HG03159 (cell line): ENCODE measurements at regions not wholly inside any gene's neighbourhood (a gene's known extent, or its start where the extent isn't known, plus 50 kb on each side); places are given as distances from the start of the nearest gene placed in this dataset.

Experiments
- ATAC-seq: cut with Tn5 transposase; IDR thresholded peaks from one replicate; pipeline ENCODE4 v1.9.1; 2021; ENCODE audit warnings: mild to moderate bottlenecking, moderate library complexity; ENCODE audit not compliant: unreplicated experiment

DNA sequence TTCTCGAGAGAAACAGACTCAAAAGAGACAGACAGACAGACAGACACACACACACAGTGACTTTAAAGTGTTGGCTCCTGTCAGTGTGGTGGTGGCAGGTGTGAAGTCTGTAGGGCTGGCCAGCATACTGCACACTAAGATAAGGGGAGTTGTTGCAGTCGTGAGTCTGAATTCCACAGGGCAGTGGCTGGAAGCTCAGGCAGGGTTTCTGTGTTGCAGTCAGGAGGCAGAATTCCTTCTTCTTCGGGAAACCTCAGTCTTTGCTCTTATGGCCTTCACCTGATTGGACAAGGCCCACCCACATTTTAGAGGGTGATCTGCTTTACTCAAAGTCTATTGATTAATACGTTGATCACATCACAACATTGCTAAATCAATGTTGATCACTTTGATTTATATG is 478.4 kb upstream of the HS6ST1 start:
- ATAC-seq, result no peak

DNA sequence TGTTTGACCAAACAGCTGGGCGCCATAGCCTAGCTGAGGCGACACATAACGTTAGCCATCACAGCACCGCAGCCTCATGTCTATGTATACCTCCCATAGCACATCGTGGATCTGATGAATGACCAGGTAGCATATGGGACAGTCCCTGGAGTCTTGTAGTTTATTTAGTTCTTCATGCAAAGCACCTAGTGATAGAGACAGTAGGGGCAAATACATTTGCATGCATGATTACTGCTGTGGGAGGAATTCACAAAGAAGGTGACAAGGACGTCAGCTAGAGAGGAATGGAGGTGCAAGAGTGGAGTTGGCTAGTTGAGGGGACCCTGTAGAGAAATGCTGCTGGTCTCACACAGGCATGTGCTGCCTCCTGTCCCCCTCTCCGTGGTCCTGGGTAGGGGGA is 478.9 kb upstream of the HS6ST1 start:
- no peak for ATAC-seq

DNA sequence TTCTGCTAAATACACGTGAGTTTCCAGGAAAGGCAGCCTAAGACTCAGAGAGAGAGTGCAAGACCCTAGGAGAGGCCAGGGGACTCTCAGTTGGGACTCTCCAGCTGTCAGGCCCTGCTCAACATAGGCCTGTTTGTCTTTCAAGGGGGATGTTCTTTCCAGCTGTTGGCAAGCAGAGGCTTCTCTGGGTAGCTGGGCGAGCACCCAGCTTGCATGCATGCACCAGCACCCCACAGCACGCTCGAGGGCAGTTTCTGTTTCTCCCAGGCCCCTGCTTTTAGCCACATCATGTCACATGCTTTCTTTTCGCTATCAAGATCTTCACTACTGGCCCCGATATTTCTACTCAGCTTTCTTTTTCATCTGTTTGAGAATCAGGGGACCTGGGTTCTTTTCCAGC is 479.3 kb upstream of the HS6ST1 start:
- ATAC-seq, result no peak

- ATAC-seq, result no peak
Measured at GRCh38 chr2:128798502-128799283, 480.0 kb upstream of the HS6ST1 start.

GRCh38 chr2:128799284-128799552 is 480.6 kb upstream of the HS6ST1 start:
- ATAC-seq, result no peak

DNA sequence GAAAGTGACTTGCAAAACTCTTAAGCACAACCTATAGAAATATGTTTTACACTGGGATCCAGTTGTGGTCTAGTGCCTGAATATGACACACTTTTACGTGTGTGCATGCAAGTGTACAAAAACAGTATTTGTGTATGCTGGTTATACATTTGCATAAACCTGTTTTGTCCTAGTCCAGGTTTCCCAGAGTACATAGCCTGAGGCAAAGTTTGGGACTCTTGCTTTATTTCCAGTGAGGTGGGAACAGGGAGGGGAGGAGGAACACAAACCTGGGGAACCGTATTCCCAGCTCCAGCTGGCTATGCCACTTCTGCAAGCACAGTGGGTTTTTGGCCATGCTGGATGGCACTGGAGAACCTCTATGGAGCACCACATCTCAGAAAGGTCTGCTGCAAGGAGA is 481.1 kb upstream of the HS6ST1 start:
- ATAC-seq, result no peak

- ATAC-seq, result no peak
Measured at GRCh38 chr2:128801576-128801975, 482.9 kb upstream of the HS6ST1 start.

GRCh38 chr2:128803222-128803621 is 484.6 kb upstream of the HS6ST1 start:
- no peak for ATAC-seq

DNA sequence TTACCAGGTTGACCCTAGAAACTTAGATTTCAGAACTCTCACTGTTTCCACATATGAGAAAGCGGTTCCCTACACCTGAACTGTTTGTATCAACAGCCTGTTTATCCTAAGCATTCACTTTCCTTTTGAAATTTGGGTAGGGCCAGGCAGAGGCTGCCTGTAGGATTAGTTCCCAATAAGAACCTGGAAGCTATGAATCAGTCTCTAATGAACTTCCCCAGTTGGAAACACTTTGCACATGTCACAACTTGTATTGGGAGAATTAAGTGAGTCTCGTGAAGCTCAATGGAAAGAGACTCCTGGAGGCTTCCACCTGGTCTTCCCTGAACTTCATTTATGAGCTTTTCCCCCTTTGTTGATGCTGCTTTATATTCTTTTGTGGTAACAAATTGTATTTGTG is 486.6 kb upstream of the HS6ST1 start:
- no peak for ATAC-seq

GRCh38 chr2:128805918-128806317 is 487.2 kb upstream of the HS6ST1 start:
- ATAC-seq, result no peak

GRCh38 chr2:128807317-128807716 is 488.6 kb upstream of the HS6ST1 start:
- no peak for ATAC-seq

- no peak for ATAC-seq
Measured at GRCh38 chr2:128808462-128809258, 490.0 kb upstream of the HS6ST1 start.

DNA sequence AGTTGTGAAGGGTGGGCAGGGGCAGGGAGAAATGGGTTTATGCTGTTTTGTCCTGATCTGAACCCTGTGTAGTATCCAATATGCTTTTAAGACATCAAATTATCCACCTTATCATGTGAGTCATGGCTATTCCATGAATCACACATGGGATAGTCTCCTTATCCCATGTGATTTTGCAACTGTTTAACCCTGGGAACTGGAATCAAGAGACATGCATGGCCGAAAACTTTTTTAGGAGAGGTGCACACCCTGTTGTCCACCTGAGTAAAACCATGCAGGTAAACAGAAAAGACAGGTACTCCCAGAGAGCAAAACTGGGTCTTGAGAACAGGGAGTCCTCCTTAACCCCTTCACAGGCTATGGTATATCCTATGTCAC is 490.6 kb upstream of the HS6ST1 start:
- ATAC-seq, result no peak

DNA sequence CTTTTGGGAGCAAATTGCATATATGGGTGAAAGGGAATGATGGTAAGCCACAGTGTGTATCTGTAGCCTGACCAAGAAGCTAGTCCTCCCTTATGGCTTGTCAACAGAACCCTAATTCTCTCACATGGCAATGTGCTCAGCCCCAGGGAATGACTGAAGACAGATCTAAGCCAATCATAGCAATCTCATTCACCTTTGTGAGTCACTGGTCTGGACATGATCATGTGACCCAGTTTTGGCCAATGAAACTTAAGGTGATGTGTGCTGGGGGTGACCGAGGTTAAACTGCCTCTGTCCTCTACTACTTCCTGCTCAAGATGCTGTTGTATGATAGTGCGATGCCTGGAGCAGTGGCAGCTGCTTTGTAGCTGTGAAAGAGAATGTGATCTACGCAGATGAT is 491.2 kb upstream of the HS6ST1 start:
- ATAC-seq, result no peak

DNA sequence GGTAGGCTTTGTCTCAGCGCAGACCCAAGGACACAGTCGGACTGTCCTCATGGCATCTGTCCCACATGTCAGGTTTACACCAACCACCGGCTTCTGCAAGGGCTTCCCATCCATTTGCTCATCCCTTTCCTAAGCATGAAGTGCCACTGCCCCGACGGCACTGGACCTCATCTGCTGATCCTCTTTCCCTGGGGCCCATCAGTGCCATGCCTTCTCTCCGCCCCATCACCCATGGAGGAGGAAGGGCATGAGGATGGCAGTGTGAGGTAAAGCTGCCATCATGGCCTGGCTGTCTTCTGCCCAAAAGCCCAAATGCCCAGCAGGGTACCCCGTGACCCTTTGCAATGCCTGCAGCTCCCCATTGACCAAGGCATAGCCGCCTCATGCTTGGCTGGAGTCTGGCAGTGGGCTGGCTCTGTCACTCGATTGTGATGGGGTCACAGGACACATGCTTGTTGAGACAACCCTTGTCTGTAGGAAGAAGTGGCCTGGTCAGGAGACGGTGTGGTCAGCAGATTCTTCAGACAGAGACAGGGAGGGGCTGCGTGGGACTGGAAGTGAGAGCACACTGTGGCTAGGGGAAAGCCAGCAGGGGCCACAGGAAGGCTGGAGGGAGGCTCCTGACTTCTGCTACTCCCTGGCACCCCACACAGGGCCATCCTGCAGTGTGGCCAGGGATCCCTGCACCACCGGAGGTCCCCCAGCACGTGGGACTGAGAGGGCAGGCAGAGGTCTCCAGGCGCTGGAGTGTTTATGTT is 493.7 kb upstream of the HS6ST1 start:
- ATAC-seq, result no peak

- ATAC-seq, result no peak
Measured at GRCh38 chr2:128813352-128814034, 494.8 kb upstream of the HS6ST1 start.

- no peak for ATAC-seq
Measured at GRCh38 chr2:128815248-128815647, 496.6 kb upstream of the HS6ST1 start.

DNA sequence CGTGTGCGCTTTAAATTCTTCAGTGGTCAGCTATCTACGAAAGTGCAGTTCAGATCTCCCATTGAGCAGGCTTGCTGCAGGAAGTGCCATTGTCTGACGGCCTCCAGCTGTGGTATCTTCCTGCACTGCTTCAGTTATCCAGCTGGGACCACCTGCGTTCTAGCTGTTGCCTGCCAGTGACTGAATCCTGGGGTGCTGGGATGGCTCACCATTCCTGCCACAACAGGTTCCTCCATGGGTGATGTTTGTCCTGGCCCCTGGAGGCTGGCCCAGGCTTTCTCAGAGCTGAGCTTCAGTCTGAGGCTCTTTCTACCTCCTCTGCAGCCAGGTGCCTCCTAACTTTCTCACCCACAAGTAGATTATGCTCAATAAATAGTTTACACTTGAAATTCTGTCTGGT is 498.5 kb upstream of the HS6ST1 start:
- no peak for ATAC-seq

GRCh38 chr2:128817813-128818212 is 499.1 kb upstream of the HS6ST1 start:
- no peak for ATAC-seq

- no peak for ATAC-seq
Measured at GRCh38 chr2:128818248-128818647, 499.6 kb upstream of the HS6ST1 start.

DNA sequence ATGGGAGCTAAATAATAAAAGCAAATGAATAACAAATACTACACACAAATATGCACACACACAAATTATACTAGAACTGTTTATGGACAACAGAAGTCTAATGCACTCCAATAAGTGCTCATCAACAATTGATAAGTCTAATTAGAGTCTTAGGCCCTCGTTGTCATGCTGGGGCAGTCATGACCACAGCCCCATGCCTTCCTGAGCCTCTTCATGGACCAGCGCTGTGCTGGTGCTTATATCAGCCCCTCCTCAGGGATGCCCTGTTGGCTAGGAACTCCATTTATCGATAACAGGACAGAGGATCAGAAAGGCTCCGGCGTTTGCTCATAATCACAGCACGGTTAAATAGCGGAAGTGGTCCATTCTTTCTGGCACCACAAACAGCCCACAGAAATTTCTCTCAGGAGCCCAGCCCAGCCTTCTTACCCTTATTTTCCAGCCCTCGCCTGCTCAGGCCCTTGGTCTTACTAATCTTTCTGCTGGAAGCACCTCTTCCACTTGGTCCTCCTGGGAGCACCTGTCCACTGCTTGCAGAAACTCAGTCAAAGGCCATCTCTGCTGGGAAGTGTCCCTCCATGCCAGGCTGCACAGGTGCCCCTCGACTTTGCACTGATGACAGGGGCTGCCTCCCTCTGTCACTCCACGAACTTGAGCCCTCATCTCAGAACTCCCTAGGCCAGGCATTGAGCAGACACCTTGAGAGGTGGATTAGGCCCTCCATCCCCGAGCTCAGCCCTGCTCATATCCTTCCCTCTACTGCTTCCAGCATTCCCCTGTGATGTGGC is 500.2 kb upstream of the HS6ST1 start:
- no peak for ATAC-seq
